Activated naive CD8-positive, alpha-beta T cell treated with anti-CD3 and anti-CD28 coated beads, Interleukin-2, amount 10 ng/mL, durations not matched to agents 7 days and 5 days (primary cell): ENCODE measurements at regions not wholly inside any gene's neighbourhood (a gene's known extent, or its start where the extent isn't known, plus 50 kb on each side); places are given as distances from the start of the nearest gene placed in this dataset.
"Not testable (repeated sequence)": the region's sequence is repeated elsewhere in the genome, so short reads cannot be mapped to it uniquely, and the experiment has no call there.

ENCODE experiments used
- ATAC-seq: fragments of 150-1000 bp; cut with Tn5 transposase; one replicate; pipeline ENCODE4 v1.10.0; 2021; ENCODE audit warnings: low read depth, moderate library complexity
- POLR2A ChIA-PET: fragments of 350-600 bp; sonication (Branson Sonifier 250); formaldehyde crosslinking; loops from one replicate; lab custom pipeline; 2021; ENCODE audit warnings: antibody characterized with exemption; lab: Charles Lee
- DNase-seq: peaks from one replicate; pipeline ENCODE4 v3.0.0; 2021
- H3K27ac Mint-ChIP-seq: one replicate; pipeline ENCODE4 v1.8.0; 2022; ENCODE audit warnings: mild to moderate bottlenecking, mixed read lengths
- H3K27me3 Mint-ChIP-seq: one replicate; pipeline ENCODE4 v1.8.0; 2022; ENCODE audit warnings: mild to moderate bottlenecking, moderate library complexity, mixed read lengths
- H3K36me3 Mint-ChIP-seq: one replicate; pipeline ENCODE4 v1.8.0; 2021; ENCODE audit warnings: mild to moderate bottlenecking, mixed read lengths
- H3K4me1 Mint-ChIP-seq: one replicate; pipeline ENCODE4 v1.8.0; 2021; ENCODE audit warnings: mixed read lengths
- H3K4me3 Mint-ChIP-seq: one replicate; pipeline ENCODE4 v1.8.0; 2022; ENCODE audit warnings: mild to moderate bottlenecking, moderate library complexity, mixed read lengths
- H3K9me3 Mint-ChIP-seq: one replicate; pipeline ENCODE4 v1.8.0; 2021; ENCODE audit warnings: mixed read lengths

GRCh38 chr3:110868106-110868505 is 203.5 kb upstream of the NECTIN3 start:
- H3K4me3 Mint-ChIP-seq = no peak overlapping the region
- DNase-seq = no peak

GRCh38 chr3:110869736-110870135 is 201.9 kb upstream of the NECTIN3 start:
- POLR2A ChIA-PET = no interaction called here
- no peak overlapping the region for H3K27ac Mint-ChIP-seq
- no peak overlapping the region for H3K4me3 Mint-ChIP-seq
- no peak for DNase-seq
- no peaks in the 10 kb centered on the region for H3K4me1 Mint-ChIP-seq
- peaks cover 6% of the 10 kb centered on the region for H3K9me3 Mint-ChIP-seq
- H3K36me3 Mint-ChIP-seq = no peaks in the 10 kb centered on the region
- no peak for ATAC-seq
- H3K27me3 Mint-ChIP-seq = peaks cover 3% of the 10 kb centered on the region

More at GRCh38 chr3:110868106-110868505, 203.5 kb upstream of the NECTIN3 start:
- no peak overlapping the region for H3K27ac Mint-ChIP-seq
- H3K9me3 Mint-ChIP-seq = peaks cover 2% of the 10 kb centered on the region
- H3K36me3 Mint-ChIP-seq = no peaks in the 10 kb centered on the region
- no peaks in the 10 kb centered on the region for H3K4me1 Mint-ChIP-seq
- H3K27me3 Mint-ChIP-seq = peaks cover 3% of the 10 kb centered on the region
- POLR2A ChIA-PET = no interaction called here
- ATAC-seq = no peak

GRCh38 chr3:110871869-110872268 is 199.7 kb upstream of the NECTIN3 start:
- no peak for DNase-seq
- no peak for ATAC-seq
- Mint-ChIP-seq H3K27me3 (peaks cover 3% of the 10 kb centered on the region), H3K36me3 (no peaks in the 10 kb centered on the region), H3K4me3 (no peak overlapping the region), H3K9me3 (peaks cover 6% of the 10 kb centered on the region), H3K27ac (no peak overlapping the region), H3K4me1 (no peaks in the 10 kb centered on the region)
- POLR2A ChIA-PET = no interaction called here

- Mint-ChIP-seq H3K4me3 (no peak overlapping the region), H3K27me3 (no peaks in the 10 kb centered on the region), H3K36me3 (no peaks in the 10 kb centered on the region), H3K9me3 (peaks cover 4% of the 10 kb centered on the region), H3K27ac (no peak overlapping the region), H3K4me1 (no peaks in the 10 kb centered on the region)
- POLR2A ChIA-PET = no interaction called here
- no peak for ATAC-seq
- no peak for DNase-seq
Observed at GRCh38 chr3:110878692-110879091, 192.9 kb upstream of the NECTIN3 start.

- no peak for ATAC-seq
- Mint-ChIP-seq H3K9me3 (no peaks in the 10 kb centered on the region), H3K4me1 (no peaks in the 10 kb centered on the region), H3K4me3 (no peak overlapping the region), H3K27ac (no peak overlapping the region), H3K27me3 (no peaks in the 10 kb centered on the region), H3K36me3 (no peaks in the 10 kb centered on the region)
- no peak for DNase-seq
- POLR2A ChIA-PET = no interaction called here
Observed at GRCh38 chr3:110881069-110881468, 190.5 kb upstream of the NECTIN3 start.

GRCh38 chr3:110886222-110886893 is 185.3 kb upstream of the NECTIN3 start:
- DNase-seq (no peak), ATAC-seq (no peak)
- Mint-ChIP-seq H3K27ac (no peak overlapping the region), H3K4me1 (no peaks in the 10 kb centered on the region), H3K9me3 (no peaks in the 10 kb centered on the region), H3K36me3 (no peaks in the 10 kb centered on the region), H3K27me3 (peaks cover 2% of the 10 kb centered on the region), H3K4me3 (no peak overlapping the region)
- POLR2A ChIA-PET = no interaction called here

GRCh38 chr3:110887176-110887575 is 184.4 kb upstream of the NECTIN3 start:
- Mint-ChIP-seq H3K36me3 (no peaks in the 10 kb centered on the region), H3K4me1 (no peaks in the 10 kb centered on the region), H3K4me3 (no peak overlapping the region), H3K27ac (no peak overlapping the region), H3K27me3 (peaks cover 2% of the 10 kb centered on the region), H3K9me3 (no peaks in the 10 kb centered on the region)
- ATAC-seq (no peak), DNase-seq (no peak)
- POLR2A ChIA-PET = no interaction called here

- POLR2A ChIA-PET, H3K4me1 Mint-ChIP-seq, H3K27me3 Mint-ChIP-seq, H3K4me3 Mint-ChIP-seq, H3K27ac Mint-ChIP-seq, DNase-seq, H3K9me3 Mint-ChIP-seq, H3K36me3 Mint-ChIP-seq, ATAC-seq: not testable (repeated sequence)
Observed at GRCh38 chr3:110888625-110889375, 182.8 kb upstream of the NECTIN3 start.

GRCh38 chr3:110889376-110889699 is 182.3 kb upstream of the NECTIN3 start:
- POLR2A ChIA-PET, DNase-seq, ATAC-seq, H3K27me3 Mint-ChIP-seq, H3K9me3 Mint-ChIP-seq, H3K4me3 Mint-ChIP-seq, H3K36me3 Mint-ChIP-seq, H3K4me1 Mint-ChIP-seq, H3K27ac Mint-ChIP-seq: not testable (repeated sequence)

- no peak for ATAC-seq
- POLR2A ChIA-PET = no interaction called here
- Mint-ChIP-seq H3K27me3 (peaks cover 6% of the 10 kb centered on the region), H3K4me3 (no peak overlapping the region), H3K4me1 (no peaks in the 10 kb centered on the region), H3K27ac (no peak overlapping the region), H3K9me3 (no peaks in the 10 kb centered on the region), H3K36me3 (no peaks in the 10 kb centered on the region)
- DNase-seq = no peak
Observed at GRCh38 chr3:110894574-110894973, 177.0 kb upstream of the NECTIN3 start.

GRCh38 chr3:110895054-110895453 is 176.6 kb upstream of the NECTIN3 start:
- POLR2A ChIA-PET = no interaction called here
- Mint-ChIP-seq H3K27me3 (peaks cover 6% of the 10 kb centered on the region), H3K36me3 (no peaks in the 10 kb centered on the region), H3K4me3 (no peak overlapping the region), H3K4me1 (no peaks in the 10 kb centered on the region), H3K27ac (no peak overlapping the region), H3K9me3 (no peaks in the 10 kb centered on the region)
- ATAC-seq (no peak), DNase-seq (no peak)

GRCh38 chr3:110897046-110897445 is 174.6 kb upstream of the NECTIN3 start:
- Mint-ChIP-seq H3K4me3 (no peak overlapping the region), H3K4me1 (no peaks in the 10 kb centered on the region), H3K9me3 (no peaks in the 10 kb centered on the region), H3K27me3 (peaks cover 8% of the 10 kb centered on the region), H3K36me3 (no peaks in the 10 kb centered on the region), H3K27ac (no peak overlapping the region)
- ATAC-seq (no peak), DNase-seq (no peak)
- POLR2A ChIA-PET = no interaction called here

- Mint-ChIP-seq H3K36me3 (no peaks in the 10 kb centered on the region), H3K4me1 (no peaks in the 10 kb centered on the region), H3K4me3 (no peak overlapping the region), H3K9me3 (no peaks in the 10 kb centered on the region), H3K27me3 (peaks cover 9% of the 10 kb centered on the region), H3K27ac (no peak overlapping the region)
- DNase-seq (no peak), ATAC-seq (no peak)
- POLR2A ChIA-PET = no interaction called here
Observed at GRCh38 chr3:110900576-110900975, 171.0 kb upstream of the NECTIN3 start.

GRCh38 chr3:110901536-110901935 is 170.1 kb upstream of the NECTIN3 start:
- H3K36me3 Mint-ChIP-seq = no peaks in the 10 kb centered on the region
- no peak overlapping the region for H3K4me3 Mint-ChIP-seq
- H3K27ac Mint-ChIP-seq = no peak overlapping the region
- DNase-seq = no peak
- peaks cover 8% of the 10 kb centered on the region for H3K27me3 Mint-ChIP-seq
- ATAC-seq = no peak
- H3K4me1 Mint-ChIP-seq = no peaks in the 10 kb centered on the region
- POLR2A ChIA-PET = interaction anchor here (0.7 kb wide), 1 partner anchor 23 kb away, joined by 3 read pairs; no protein-coding TSS in a partner anchor
- no peaks in the 10 kb centered on the region for H3K9me3 Mint-ChIP-seq
